Common myeloid progenitor, CD34-positive (primary cell): ENCODE measurements at regions not wholly inside any gene's neighbourhood (a gene's known extent, or its start where the extent isn't known, plus 50 kb on each side); places are given as distances from the start of the nearest gene placed in this dataset.

Source experiments
- CTCF ChIA-PET: fragments of 350-600 bp; sonication (Branson Sonifier 250); formaldehyde crosslinking; loops from one replicate; lab custom pipeline; 2021; ENCODE audit warnings: antibody characterized with exemption; lab: Charles Lee
- POLR2A ChIA-PET: fragments of 350-600 bp; sonication (Branson Sonifier 250); formaldehyde crosslinking; loops from one replicate; lab custom pipeline; 2021; ENCODE audit warnings: antibody characterized with exemption; lab: Charles Lee
- DNase-seq, 3 donors: peaks; one replicate each; pipeline versions ENCODE4 v3.0.0 to v3.0.0-alpha.2; 2013
- H3K27ac ChIP-seq, 2 experiments: 1 replicate in 1 of 2; 2 replicates in 1 of 2; pipeline ENCODE4 v1.7.0; 2013; ENCODE audit warnings: inconsistent platforms in 2 of 2, low read length in 2 of 2, mild to moderate bottlenecking in 2 of 2, low read depth in 1 of 2, moderate library complexity in 1 of 2; ENCODE audit not compliant: severe bottlenecking in 2 of 2, insufficient read depth in 1 of 2, poor library complexity in 1 of 2
- H3K27me3 ChIP-seq, 5 experiments: replicated peaks in 2 of 5; 1 replicate in 3 of 5; 2 replicates in 2 of 5; pipeline versions ENCODE4 v1.6.1 to v1.7.0; 2013; ENCODE audit warnings: low read length in 4 of 5, mild to moderate bottlenecking in 2 of 5, moderate library complexity in 2 of 5, inconsistent platforms in 1 of 5; ENCODE audit not compliant: insufficient read depth in 5 of 5, control insufficient read depth in 4 of 5
- H3K36me3 ChIP-seq, 4 experiments: 1 replicate in 2 of 4; 2 replicates in 2 of 4; pipeline versions ENCODE4 v1.6.1 to v1.7.0; 2013; ENCODE audit warnings: low read length in 3 of 4, control low read depth in 1 of 4, mild to moderate bottlenecking in 1 of 4; ENCODE audit not compliant: control insufficient read depth in 4 of 4, insufficient read depth in 4 of 4
- H3K4me1 ChIP-seq, 4 experiments: 1 replicate in 3 of 4; 2 replicates in 1 of 4; pipeline versions ENCODE4 v1.6.1 to v1.7.1; 2013; ENCODE audit warnings: low read length in 3 of 4, mild to moderate bottlenecking in 3 of 4, control low read depth in 1 of 4, inconsistent platforms in 1 of 4, moderate library complexity in 1 of 4; ENCODE audit not compliant: control insufficient read depth in 4 of 4, insufficient read depth in 4 of 4; ENCODE audit errors: control extremely low read depth in 1 of 4
- H3K4me3 ChIP-seq, 7 experiments: 1 replicate in 4 of 7; 2 replicates in 3 of 7; pipeline versions ENCODE4 v1.5.1 to v1.7.0; 2013; ENCODE audit warnings: mild to moderate bottlenecking in 7 of 7, low read length in 6 of 7, moderate library complexity in 6 of 7, inconsistent platforms in 2 of 7, low read depth in 2 of 7, control low read depth in 1 of 7; ENCODE audit not compliant: insufficient read depth in 4 of 7, control insufficient read depth in 1 of 7; ENCODE audit errors: extremely low read depth in 1 of 7
- H3K9me3 ChIP-seq, 5 experiments: 1 replicate in 4 of 5; 2 replicates in 1 of 5; pipeline versions ENCODE4 v1.6.1 to v1.7.1; 2013; ENCODE audit warnings: low read length in 4 of 5, mild to moderate bottlenecking in 2 of 5, inconsistent platforms in 1 of 5, low read depth in 1 of 5, moderate library complexity in 1 of 5; ENCODE audit not compliant: control insufficient read depth in 4 of 5, insufficient read depth in 2 of 5; ENCODE audit errors: control extremely low read depth in 1 of 5
- WGBS: methylation state at CpG from one replicate; pipeline ENCODE4 v1.1.5; 2013; ENCODE audit not compliant: insufficient coverage; 5-methylcytosine and 5-hydroxymethylcytosine counted together

GRCh38 chr10:50990568-50991455, 83.5 kb upstream of the PRKG1 start:
- H3K4me1 ChIP-seq: peaks cover 0 to 20% (median 12%) of the 10 kb centered on the region in 4 experiments
- CTCF ChIA-PET: interaction anchor here (1.4 kb wide), 1 partner anchor 10 kb away, joined by 3 read pairs; no protein-coding TSS in a partner anchor
- peak; percentile 35 to 78 (median 72) for DNase-seq
- WGBS: 0% methylated on average over 25 of the region's 49 CpGs
- H3K36me3 ChIP-seq: no peaks in the 10 kb centered on the region
- POLR2A ChIA-PET: no interaction called here
- H3K4me3 ChIP-seq: peak overlapping the region in 6 of 7 experiments; percentile 49 to 80 (median 66)
- H3K9me3 ChIP-seq: no peaks in the 10 kb centered on the region
- no peak overlapping the region for H3K27ac ChIP-seq
- H3K27me3 ChIP-seq: peaks cover 15 to 55% (median 32%) of the 10 kb centered on the region in 5 experiments

GRCh38 chr10:50991456-50992355, 82.6 kb upstream of the PRKG1 start:
- no peak overlapping the region for H3K27ac ChIP-seq
- peaks cover 18 to 55% (median 32%) of the 10 kb centered on the region in 5 experiments for H3K27me3 ChIP-seq
- peak overlapping the region in 6 of 7 experiments; percentile 49 to 80 (median 66) for H3K4me3 ChIP-seq
- POLR2A ChIA-PET: no interaction called here
- CTCF ChIA-PET: interaction anchor here (0.7 to 1.4 kb wide), 2 partner anchors 9 to 43 kb away, joined by 3 read pairs; no protein-coding TSS in a partner anchor
- peak in 2 of 3 donors; percentile 23 to 30 for DNase-seq
- H3K9me3 ChIP-seq: no peaks in the 10 kb centered on the region
- H3K4me1 ChIP-seq: peaks cover 0 to 20% (median 12%) of the 10 kb centered on the region in 4 experiments
- no peaks in the 10 kb centered on the region for H3K36me3 ChIP-seq
- under 1% methylated on average over 51 of the region's 72 CpGs for WGBS

GRCh38 chr10:50992356-50992901, 81.9 kb upstream of the PRKG1 start:
- Histone ChIP-seq H3K9me3 (no peaks in the 10 kb centered on the region), H3K27me3 (peaks cover 18 to 53% (median 27%) of the 10 kb centered on the region in 5 experiments), H3K4me1 (peaks cover 0 to 20% (median 12%) of the 10 kb centered on the region in 4 experiments), H3K36me3 (no peaks in the 10 kb centered on the region), H3K27ac (no peak overlapping the region), H3K4me3 (peak overlapping the region in 3 of 7 experiments; percentile 64 to 80 (median 69))
- CTCF ChIA-PET: interaction anchor here (0.7 to 2.0 kb wide), 2 partner anchors 14 to 43 kb away, joined by 3 to 7 read pairs; no protein-coding TSS in a partner anchor
- no peak for DNase-seq
- 26% methylated on average over 8 of the region's 14 CpGs for WGBS
- POLR2A ChIA-PET: no interaction called here

GRCh38 chr10:50992972-50993766, 81.1 kb upstream of the PRKG1 start:
- CTCF ChIA-PET: interaction anchor here (2.0 kb wide), 1 partner anchor 13 kb away, joined by 7 read pairs; no protein-coding TSS in a partner anchor
- WGBS: 81% methylated on average over 14 of the region's 16 CpGs
- no peak overlapping the region for H3K27ac ChIP-seq

GRCh38 chr10:50993771-50994251, 80.5 kb upstream of the PRKG1 start:
- POLR2A ChIA-PET: no interaction called here
- DNase-seq: peak in 2 of 3 donors; percentile 15 to 23
- CTCF ChIA-PET: interaction anchor here (2.0 kb wide), 1 partner anchor 12 kb away, joined by 7 read pairs; no protein-coding TSS in a partner anchor

More at GRCh38 chr10:50992972-50993766, 81.1 kb upstream of the PRKG1 start:
- peaks cover 18 to 53% (median 26%) of the 10 kb centered on the region in 5 experiments for H3K27me3 ChIP-seq
- no peak for DNase-seq
- H3K4me1 ChIP-seq: peaks cover 0 to 20% (median 12%) of the 10 kb centered on the region in 4 experiments
- H3K4me3 ChIP-seq: no peak overlapping the region
- no peaks in the 10 kb centered on the region for H3K9me3 ChIP-seq
- POLR2A ChIA-PET: no interaction called here
- H3K36me3 ChIP-seq: no peaks in the 10 kb centered on the region

GRCh38 chr10:50997461-50997860, 76.8 kb upstream of the PRKG1 start:
- Histone ChIP-seq H3K27ac (no peak overlapping the region), H3K9me3 (no peaks in the 10 kb centered on the region), H3K4me3 (no peak overlapping the region), H3K27me3 (peaks cover 12 to 21% (median 15%) of the 10 kb centered on the region in 5 experiments), H3K36me3 (no peaks in the 10 kb centered on the region), H3K4me1 (peaks cover 0 to 2% (median 0%) of the 10 kb centered on the region in 4 experiments)
- no peak for DNase-seq
- CTCF ChIA-PET: no interaction called here
- POLR2A ChIA-PET: no interaction called here
- 80% methylated on average over 1 of the region's 2 CpGs for WGBS

More at GRCh38 chr10:50993771-50994251, 80.5 kb upstream of the PRKG1 start:
- WGBS: no CpG with 5 or more reads among the region's 3 CpGs
- no peaks in the 10 kb centered on the region for H3K36me3 ChIP-seq
- peaks cover 18 to 51% (median 26%) of the 10 kb centered on the region in 5 experiments for H3K27me3 ChIP-seq
- H3K9me3 ChIP-seq: no peaks in the 10 kb centered on the region
- H3K4me3 ChIP-seq: no peak overlapping the region
- no peak overlapping the region for H3K27ac ChIP-seq
- H3K4me1 ChIP-seq: peaks cover 0 to 20% (median 12%) of the 10 kb centered on the region in 4 experiments
